ENCODE measurements at regions not wholly inside any gene's neighbourhood (a gene's known extent, or its start where the extent isn't known, plus 50 kb on each side); places are given as distances from the start of the nearest gene placed in this dataset.

GRCh38 chr10:47161465-47161864 is 138.5 kb upstream of the GDF10 start:
- H3K9me2 ChIP-seq (replicated peaks; ENCODE audit: insufficient read depth, low read length) = no peaks in the 10 kb centered on the region
- no peak overlapping the region for H2AFZ ChIP-seq (ENCODE audit: low read length)
- H3F3A ChIP-seq (ENCODE audit: insufficient read depth, low read length) = no peaks in the 10 kb centered on the region
- H3K9me3 ChIP-seq (replicated peaks; ENCODE audit: insufficient read depth, low read length) = no peaks in the 10 kb centered on the region
- no peak for TF ChIP-seq EZH2 (optimal IDR thresholded peaks at IDR 0.05; ENCODE audit: low read depth, low read length)
- no peak for TF ChIP-seq CTCF (IDR thresholded peaks at IDR 0.05; ENCODE audit: low read length)
- no peak for TF ChIP-seq EZH2phosphoT487 (IDR thresholded peaks at IDR 0.05; ENCODE audit: low read length)
- H3K27me3 ChIP-seq (replicated peaks; ENCODE audit: insufficient read depth, low read length) = no peaks in the 10 kb centered on the region
- H3K9ac ChIP-seq (ENCODE audit: low read length) = no peak overlapping the region
- no peaks in the 10 kb centered on the region for H3K4me1 ChIP-seq (ENCODE audit: low read length)
- H3K4me3 ChIP-seq (ENCODE audit: low read length) = no peak overlapping the region
- no peak for DNase-seq
- H3K36me3 ChIP-seq (replicated peaks; ENCODE audit: insufficient read depth, low read length) = no peaks in the 10 kb centered on the region
- no peak overlapping the region for H3K4me2 ChIP-seq (ENCODE audit: low read depth, low read length)
- H3K79me2 ChIP-seq (ENCODE audit: low read length) = no peaks in the 10 kb centered on the region
- H4K20me1 ChIP-seq (ENCODE audit: insufficient read depth, low read length) = no peaks in the 10 kb centered on the region
- H3K27ac ChIP-seq (ENCODE audit: low read length) = no peak overlapping the region

- TF ChIP-seq CTCF (IDR thresholded peaks at IDR 0.05; ENCODE audit: low read length) (no peak), EZH2phosphoT487 (IDR thresholded peaks at IDR 0.05; ENCODE audit: low read length) (no peak), EZH2 (optimal IDR thresholded peaks at IDR 0.05; ENCODE audit: low read depth, low read length) (no peak)
- no peak for DNase-seq
- Histone ChIP-seq H2AFZ (ENCODE audit: low read length) (no peak overlapping the region), H3K9me3 (replicated peaks; ENCODE audit: insufficient read depth, low read length) (no peaks in the 10 kb centered on the region), H4K20me1 (ENCODE audit: insufficient read depth, low read length) (no peaks in the 10 kb centered on the region), H3K27me3 (replicated peaks; ENCODE audit: insufficient read depth, low read length) (no peaks in the 10 kb centered on the region), H3F3A (ENCODE audit: insufficient read depth, low read length) (no peaks in the 10 kb centered on the region), H3K4me3 (ENCODE audit: low read length) (no peak overlapping the region), H3K79me2 (ENCODE audit: low read length) (no peaks in the 10 kb centered on the region), H3K36me3 (replicated peaks; ENCODE audit: insufficient read depth, low read length) (no peaks in the 10 kb centered on the region), H3K4me2 (ENCODE audit: low read depth, low read length) (no peak overlapping the region), H3K27ac (ENCODE audit: low read length) (no peak overlapping the region), H3K9ac (ENCODE audit: low read length) (no peak overlapping the region), H3K4me1 (ENCODE audit: low read length) (no peaks in the 10 kb centered on the region), H3K9me2 (replicated peaks; ENCODE audit: insufficient read depth, low read length) (no peaks in the 10 kb centered on the region)
Observed at GRCh38 chr10:47164126-47164799, 135.7 kb upstream of the GDF10 start.

DNA sequence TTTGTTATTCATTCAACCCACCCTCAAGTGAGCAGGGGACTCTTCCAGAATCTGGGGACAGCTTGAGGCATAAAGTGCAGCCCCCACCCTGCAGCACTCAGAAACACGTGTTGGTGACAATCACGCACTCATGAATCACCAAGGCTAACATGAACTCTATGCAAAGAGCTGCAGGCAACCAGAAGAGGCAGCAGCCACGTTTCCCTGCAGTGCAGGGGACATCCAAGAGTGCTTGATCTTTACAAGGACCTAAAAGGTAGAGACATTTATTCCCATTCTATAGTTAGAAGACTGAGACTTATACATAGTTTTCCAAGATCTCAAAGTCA is 135.2 kb upstream of the GDF10 start:
- Histone ChIP-seq H3K9me3 (replicated peaks; ENCODE audit: insufficient read depth, low read length) (no peaks in the 10 kb centered on the region), H3K4me2 (ENCODE audit: low read depth, low read length) (no peak overlapping the region)
- TF ChIP-seq CTCF (IDR thresholded peaks at IDR 0.05; ENCODE audit: low read length) (no peak), EZH2phosphoT487 (IDR thresholded peaks at IDR 0.05; ENCODE audit: low read length) (no peak), EZH2 (optimal IDR thresholded peaks at IDR 0.05; ENCODE audit: low read depth, low read length) (no peak)

More for the DNA sequence above, 135.2 kb upstream of the GDF10 start:
- Histone ChIP-seq H3F3A (ENCODE audit: insufficient read depth, low read length) (no peaks in the 10 kb centered on the region), H3K4me3 (ENCODE audit: low read length) (no peak overlapping the region), H3K36me3 (replicated peaks; ENCODE audit: insufficient read depth, low read length) (no peaks in the 10 kb centered on the region), H4K20me1 (ENCODE audit: insufficient read depth, low read length) (no peaks in the 10 kb centered on the region), H3K4me1 (ENCODE audit: low read length) (no peaks in the 10 kb centered on the region), H3K9me2 (replicated peaks; ENCODE audit: insufficient read depth, low read length) (no peaks in the 10 kb centered on the region), H2AFZ (ENCODE audit: low read length) (no peak overlapping the region), H3K27me3 (replicated peaks; ENCODE audit: insufficient read depth, low read length) (no peaks in the 10 kb centered on the region), H3K27ac (ENCODE audit: low read length) (no peak overlapping the region), H3K9ac (ENCODE audit: low read length) (no peak overlapping the region), H3K79me2 (ENCODE audit: low read length) (no peaks in the 10 kb centered on the region)
- DNase-seq = no peak
